Sigmoid colon (tissue), 4 donors: ENCODE measurements at regions not wholly inside any gene's neighbourhood (a gene's known extent, or its start where the extent isn't known, plus 50 kb on each side); places are given as distances from the start of the nearest gene placed in this dataset.

Experiments used
- POLR2A ChIP-seq, 2 donors: fragments of 450-650 bp; IDR thresholded peaks; one replicate each; pipeline ENCODE4 v1.6.1; 2016; ENCODE audit warnings: antibody characterized with exemption in 2 of 2, mild to moderate bottlenecking in 2 of 2, moderate library complexity in 2 of 2
- POLR2AphosphoS5 ChIP-seq, 4 donors: sonication (generic); formaldehyde crosslinking; IDR thresholded peaks; one replicate each; pipeline ENCODE4 v1.6.1; 2017; ENCODE audit warnings: antibody characterized with exemption in 4 of 4
- TF ChIP-seq, protein P1 (sequence below), 4 experiments: fragments of 450-650 bp in 3 of 4; fragments of 200-600 bp in 1 of 4; IDR thresholded peaks; one replicate each; pipeline ENCODE4 v1.5.1; 2016 to 2019; ENCODE audit warnings: antibody characterized with exemption in 4 of 4, mild to moderate bottlenecking in 3 of 4, moderate library complexity in 2 of 4

DNA sequence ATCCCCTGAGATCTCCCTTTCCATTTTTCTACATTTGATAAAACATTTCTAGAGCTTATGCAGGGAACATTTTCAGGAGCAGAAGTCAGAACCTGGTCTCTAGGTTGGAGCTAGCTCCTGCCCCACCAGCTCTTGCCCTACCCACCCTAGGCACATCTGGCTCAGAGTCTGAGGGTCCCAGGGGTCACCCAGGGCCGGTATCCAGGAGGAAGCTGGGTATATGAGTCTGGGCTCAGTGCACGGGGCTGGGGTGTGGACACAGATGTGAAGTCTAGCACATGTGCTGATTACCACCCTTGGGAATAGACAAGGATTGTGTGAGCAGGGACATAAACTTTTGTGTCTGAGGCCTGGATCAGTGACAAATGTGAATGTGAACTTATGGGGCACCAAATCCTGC, 95.4 kb downstream of the MATN1 start:
- TF ChIP-seq, protein P1, sequence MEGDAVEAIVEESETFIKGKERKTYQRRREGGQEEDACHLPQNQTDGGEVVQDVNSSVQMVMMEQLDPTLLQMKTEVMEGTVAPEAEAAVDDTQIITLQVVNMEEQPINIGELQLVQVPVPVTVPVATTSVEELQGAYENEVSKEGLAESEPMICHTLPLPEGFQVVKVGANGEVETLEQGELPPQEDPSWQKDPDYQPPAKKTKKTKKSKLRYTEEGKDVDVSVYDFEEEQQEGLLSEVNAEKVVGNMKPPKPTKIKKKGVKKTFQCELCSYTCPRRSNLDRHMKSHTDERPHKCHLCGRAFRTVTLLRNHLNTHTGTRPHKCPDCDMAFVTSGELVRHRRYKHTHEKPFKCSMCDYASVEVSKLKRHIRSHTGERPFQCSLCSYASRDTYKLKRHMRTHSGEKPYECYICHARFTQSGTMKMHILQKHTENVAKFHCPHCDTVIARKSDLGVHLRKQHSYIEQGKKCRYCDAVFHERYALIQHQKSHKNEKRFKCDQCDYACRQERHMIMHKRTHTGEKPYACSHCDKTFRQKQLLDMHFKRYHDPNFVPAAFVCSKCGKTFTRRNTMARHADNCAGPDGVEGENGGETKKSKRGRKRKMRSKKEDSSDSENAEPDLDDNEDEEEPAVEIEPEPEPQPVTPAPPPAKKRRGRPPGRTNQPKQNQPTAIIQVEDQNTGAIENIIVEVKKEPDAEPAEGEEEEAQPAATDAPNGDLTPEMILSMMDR (IDR thresholded peaks at IDR 0.05), result no peak
- no peak for TF ChIP-seq POLR2AphosphoS5 (IDR thresholded peaks at IDR 0.05)
- TF ChIP-seq POLR2A (IDR thresholded peaks at IDR 0.05), result no peak
